ENCODE measurements at regions not wholly inside any gene's neighbourhood (a gene's known extent, or its start where the extent isn't known, plus 50 kb on each side); places are given as distances from the start of the nearest gene placed in this dataset.

DNA sequence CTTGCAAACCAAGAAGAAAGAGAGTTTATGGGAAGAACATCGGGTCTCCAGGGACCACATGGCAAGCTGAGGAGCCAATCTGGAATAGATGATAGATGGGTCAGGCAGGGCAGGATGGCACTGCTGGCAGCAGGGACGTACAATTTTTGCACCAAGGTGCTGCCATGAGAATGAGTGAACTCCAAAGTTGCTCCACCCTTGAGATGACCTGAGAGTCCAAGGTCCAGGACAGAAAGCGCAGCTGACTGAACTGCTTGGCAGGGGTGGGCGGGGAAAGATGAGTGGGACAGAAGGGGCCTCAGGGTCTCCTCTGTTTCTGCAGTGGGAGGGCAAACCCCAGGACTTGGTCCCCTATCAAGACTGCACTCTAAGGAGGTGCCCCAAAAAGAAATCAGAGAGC is 136.7 kb upstream of the GSC start:
- no peaks in the 10 kb centered on the region for H3K36me3 Mint-ChIP-seq
- DNase-seq (ENCODE audit: low spot score) = no peak
- peaks cover 54% of the 10 kb centered on the region for H3K27me3 Mint-ChIP-seq (ENCODE audit: low read depth)
- no peak overlapping the region for H3K4me3 Mint-ChIP-seq
- H3K27ac Mint-ChIP-seq = no peak overlapping the region
- H3K9me3 Mint-ChIP-seq = peaks cover 6% of the 10 kb centered on the region
- H3K4me1 Mint-ChIP-seq = peaks cover 16% of the 10 kb centered on the region
- no peak for TF ChIP-seq ETV6 (CRISPR knock-in tag; IDR thresholded peaks at IDR 0.05)
- TF ChIP-seq JUN (CRISPR knock-in tag; IDR thresholded peaks at IDR 0.05) = no peak
- TF ChIP-seq ZNF512 (CRISPR knock-in tag; IDR thresholded peaks at IDR 0.05; ENCODE audit: borderline replicate concordance) = no peak
- TF ChIP-seq GABPB1 (CRISPR knock-in tag; IDR thresholded peaks at IDR 0.05) = no peak
- no peak for TF ChIP-seq E2F1 (CRISPR knock-in tag; IDR thresholded peaks at IDR 0.05)
- TF ChIP-seq ARID4B (CRISPR knock-in tag; IDR thresholded peaks at IDR 0.05; ENCODE audit: borderline replicate concordance) = no peak
- ChIA-PET CTCF (no interaction called here), POLR2A (no interaction called here)
- ATAC-seq = no peak

DNA sequence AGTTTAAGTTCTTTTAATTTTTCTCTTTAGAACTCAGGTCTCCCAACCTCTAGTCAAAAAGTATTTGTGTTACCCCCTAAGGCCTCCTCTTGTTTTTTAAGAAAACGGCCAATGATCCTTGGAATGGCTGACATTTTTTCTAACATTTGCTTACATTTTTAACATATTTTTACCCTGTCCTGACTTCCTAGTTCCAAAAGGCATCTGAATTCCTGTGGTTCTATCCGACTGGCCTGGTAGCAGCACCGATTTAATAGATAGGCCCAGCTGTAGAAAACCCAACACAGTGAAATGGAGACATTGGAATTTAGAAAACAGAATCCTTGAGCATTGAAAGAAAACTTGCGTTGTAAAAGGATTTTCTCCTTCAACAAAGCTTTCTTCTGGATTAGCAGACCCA is 134.7 kb upstream of the GSC start:
- Mint-ChIP-seq H3K4me1 (peaks cover 16% of the 10 kb centered on the region), H3K27ac (no peak overlapping the region), H3K36me3 (no peaks in the 10 kb centered on the region), H3K4me3 (no peak overlapping the region), H3K27me3 (ENCODE audit: low read depth) (peaks cover 57% of the 10 kb centered on the region), H3K9me3 (no peaks in the 10 kb centered on the region)
- CTCF ChIA-PET = no interaction called here
- ATAC-seq (peak; percentile 72), DNase-seq (ENCODE audit: low spot score) (no peak)
- TF ChIP-seq NFE2L1 (CRISPR knock-in tag; IDR thresholded peaks at IDR 0.05) (no peak), ZNF396 (CRISPR knock-in tag; IDR thresholded peaks at IDR 0.05; ENCODE audit: borderline replicate concordance) (no peak), MLX (CRISPR knock-in tag; IDR thresholded peaks at IDR 0.05) (no peak), ZNF512 (CRISPR knock-in tag; IDR thresholded peaks at IDR 0.05; ENCODE audit: borderline replicate concordance) (no peak), E2F5 (CRISPR knock-in tag; IDR thresholded peaks at IDR 0.05) (no peak), NR2C2 (CRISPR knock-in tag; IDR thresholded peaks at IDR 0.05) (no peak), CREM (CRISPR knock-in tag; IDR thresholded peaks at IDR 0.05) (no peak), TEAD1 (CRISPR knock-in tag; IDR thresholded peaks at IDR 0.05) (no peak), MYBL2 (CRISPR knock-in tag; IDR thresholded peaks at IDR 0.05) (no peak), OVOL2 (CRISPR knock-in tag; IDR thresholded peaks at IDR 0.05; ENCODE audit: borderline replicate concordance) (no peak), USF2 (CRISPR knock-in tag; IDR thresholded peaks at IDR 0.05) (no peak)
- TF ChIP-seq, protein P1, sequence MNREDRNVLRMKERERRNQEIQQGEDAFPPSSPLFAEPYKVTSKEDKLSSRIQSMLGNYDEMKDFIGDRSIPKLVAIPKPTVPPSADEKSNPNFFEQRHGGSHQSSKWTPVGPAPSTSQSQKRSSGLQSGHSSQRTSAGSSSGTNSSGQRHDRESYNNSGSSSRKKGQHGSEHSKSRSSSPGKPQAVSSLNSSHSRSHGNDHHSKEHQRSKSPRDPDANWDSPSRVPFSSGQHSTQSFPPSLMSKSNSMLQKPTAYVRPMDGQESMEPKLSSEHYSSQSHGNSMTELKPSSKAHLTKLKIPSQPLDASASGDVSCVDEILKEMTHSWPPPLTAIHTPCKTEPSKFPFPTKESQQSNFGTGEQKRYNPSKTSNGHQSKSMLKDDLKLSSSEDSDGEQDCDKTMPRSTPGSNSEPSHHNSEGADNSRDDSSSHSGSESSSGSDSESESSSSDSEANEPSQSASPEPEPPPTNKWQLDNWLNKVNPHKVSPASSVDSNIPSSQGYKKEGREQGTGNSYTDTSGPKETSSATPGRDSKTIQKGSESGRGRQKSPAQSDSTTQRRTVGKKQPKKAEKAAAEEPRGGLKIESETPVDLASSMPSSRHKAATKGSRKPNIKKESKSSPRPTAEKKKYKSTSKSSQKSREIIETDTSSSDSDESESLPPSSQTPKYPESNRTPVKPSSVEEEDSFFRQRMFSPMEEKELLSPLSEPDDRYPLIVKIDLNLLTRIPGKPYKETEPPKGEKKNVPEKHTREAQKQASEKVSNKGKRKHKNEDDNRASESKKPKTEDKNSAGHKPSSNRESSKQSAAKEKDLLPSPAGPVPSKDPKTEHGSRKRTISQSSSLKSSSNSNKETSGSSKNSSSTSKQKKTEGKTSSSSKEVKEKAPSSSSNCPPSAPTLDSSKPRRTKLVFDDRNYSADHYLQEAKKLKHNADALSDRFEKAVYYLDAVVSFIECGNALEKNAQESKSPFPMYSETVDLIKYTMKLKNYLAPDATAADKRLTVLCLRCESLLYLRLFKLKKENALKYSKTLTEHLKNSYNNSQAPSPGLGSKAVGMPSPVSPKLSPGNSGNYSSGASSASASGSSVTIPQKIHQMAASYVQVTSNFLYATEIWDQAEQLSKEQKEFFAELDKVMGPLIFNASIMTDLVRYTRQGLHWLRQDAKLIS (CRISPR knock-in tag; IDR thresholded peaks at IDR 0.05; ENCODE audit: borderline replicate concordance) = no peak
- TF ChIP-seq, protein P2, sequence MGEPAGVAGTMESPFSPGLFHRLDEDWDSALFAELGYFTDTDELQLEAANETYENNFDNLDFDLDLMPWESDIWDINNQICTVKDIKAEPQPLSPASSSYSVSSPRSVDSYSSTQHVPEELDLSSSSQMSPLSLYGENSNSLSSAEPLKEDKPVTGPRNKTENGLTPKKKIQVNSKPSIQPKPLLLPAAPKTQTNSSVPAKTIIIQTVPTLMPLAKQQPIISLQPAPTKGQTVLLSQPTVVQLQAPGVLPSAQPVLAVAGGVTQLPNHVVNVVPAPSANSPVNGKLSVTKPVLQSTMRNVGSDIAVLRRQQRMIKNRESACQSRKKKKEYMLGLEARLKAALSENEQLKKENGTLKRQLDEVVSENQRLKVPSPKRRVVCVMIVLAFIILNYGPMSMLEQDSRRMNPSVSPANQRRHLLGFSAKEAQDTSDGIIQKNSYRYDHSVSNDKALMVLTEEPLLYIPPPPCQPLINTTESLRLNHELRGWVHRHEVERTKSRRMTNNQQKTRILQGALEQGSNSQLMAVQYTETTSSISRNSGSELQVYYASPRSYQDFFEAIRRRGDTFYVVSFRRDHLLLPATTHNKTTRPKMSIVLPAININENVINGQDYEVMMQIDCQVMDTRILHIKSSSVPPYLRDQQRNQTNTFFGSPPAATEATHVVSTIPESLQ (CRISPR knock-in tag; IDR thresholded peaks at IDR 0.05) = no peak
- POLR2A ChIA-PET = no interaction called here

Data from WTC11 (cell line).